ACHN (cell line): ENCODE measurements at regions not wholly inside any gene's neighbourhood (a gene's known extent, or its start where the extent isn't known, plus 50 kb on each side); places are given as distances from the start of the nearest gene placed in this dataset.

Source experiments
- DNase-seq: peaks from one replicate; pipeline ENCODE4 v3.0.0-alpha.2; 2015
- in situ Hi-C: cut with HindIII; loops from 2 replicates; pipeline ENCODE4 v1.10.0; 2017; ENCODE audit warnings: low sequenced_read_pairs, low pct_ligation_motif_present, low pct_unique_long_range_greater_than_20kb

GRCh38 chr3:194738254-194739093 is 52.8 kb downstream of the FAM43A start:
- in situ Hi-C loops: no loop called here
- DNase-seq: no peak

- peak; percentile 9 for DNase-seq
- in situ Hi-C loops: no loop called here
Observed at GRCh38 chr3:194739498-194740284, 54.0 kb downstream of the FAM43A start.

- in situ Hi-C loops: no loop called here
- peak; percentile 83 for DNase-seq
Observed at GRCh38 chr3:194740859-194741491, 55.3 kb downstream of the FAM43A start.

- in situ Hi-C loops: no loop called here
- DNase-seq: no peak
Observed at GRCh38 chr3:194741916-194742315, 56.2 kb downstream of the FAM43A start.

- DNase-seq: no peak
- in situ Hi-C loops: no loop called here
Observed at GRCh38 chr3:194744826-194745225, 59.1 kb downstream of the FAM43A start.

- in situ Hi-C loops: no loop called here
- no peak for DNase-seq
Observed at GRCh38 chr3:194745422-194746184, 59.9 kb downstream of the FAM43A start.

- DNase-seq: no peak
- in situ Hi-C loops: no loop called here
Observed at GRCh38 chr3:194748225-194748624, 62.5 kb downstream of the FAM43A start.

- in situ Hi-C loops: no loop called here
Observed at GRCh38 chr3:194749631-194750490, 64.2 kb downstream of the FAM43A start.

GRCh38 chr3:194750491-194750828 is 64.8 kb downstream of the FAM43A start:
- no peak for DNase-seq
- in situ Hi-C loops: no loop called here

More at GRCh38 chr3:194749631-194750490, 64.2 kb downstream of the FAM43A start:
- DNase-seq: no peak

GRCh38 chr3:194755671-194756459 is 70.2 kb downstream of the FAM43A start:
- DNase-seq: no peak
- in situ Hi-C loops: no loop called here

GRCh38 chr3:194756460-194756779 is 70.7 kb downstream of the FAM43A start:
- DNase-seq: no peak
- in situ Hi-C loops: no loop called here

GRCh38 chr3:194756791-194757325 is 71.2 kb downstream of the FAM43A start:
- in situ Hi-C loops: no loop called here
- no peak for DNase-seq

GRCh38 chr3:194757647-194758061 is 72.0 kb downstream of the FAM43A start:
- no peak for DNase-seq
- in situ Hi-C loops: no loop called here

GRCh38 chr3:194758716-194759115 is 73.0 kb downstream of the FAM43A start:
- no peak for DNase-seq
- in situ Hi-C loops: no loop called here

- DNase-seq: no peak
- in situ Hi-C loops: no loop called here
Observed at GRCh38 chr3:194760494-194761137, 74.9 kb downstream of the FAM43A start.

- in situ Hi-C loops: no loop called here
- DNase-seq: no peak
Observed at GRCh38 chr3:194761384-194761783, 75.7 kb downstream of the FAM43A start.

GRCh38 chr3:194766845-194767244 is 81.2 kb downstream of the FAM43A start:
- DNase-seq: no peak
- in situ Hi-C loops: no loop called here
